ENCODE measurements at regions not wholly inside any gene's neighbourhood (a gene's known extent, or its start where the extent isn't known, plus 50 kb on each side); places are given as distances from the start of the nearest gene placed in this dataset.

- no peak overlapping the region for H3K4me3 ChIP-seq (ENCODE audit: low read depth, low read length)
- DNase-seq (ENCODE audit: low read depth), result peak; percentile 4
These were observed 376.0 kb downstream of the C12orf75 start for GRCh38 chr12:105706321-105706972.

GRCh38 chr12:105706973-105707334, 376.5 kb downstream of the C12orf75 start:
- H3K4me3 ChIP-seq (ENCODE audit: low read depth, low read length), result no peak overlapping the region
- no peak for DNase-seq (ENCODE audit: low read depth)
- no peak for TF ChIP-seq CTCF (IDR thresholded peaks at IDR 0.05; ENCODE audit: insufficient read depth, low read length)

More at GRCh38 chr12:105706321-105706972, 376.0 kb downstream of the C12orf75 start:
- TF ChIP-seq CTCF (IDR thresholded peaks at IDR 0.05; ENCODE audit: insufficient read depth, low read length), result no peak

GRCh38 chr12:105713606-105714305, 383.3 kb downstream of the C12orf75 start:
- H3K4me3 ChIP-seq (ENCODE audit: low read depth, low read length), result no peak overlapping the region
- no peak for TF ChIP-seq CTCF (IDR thresholded peaks at IDR 0.05; ENCODE audit: insufficient read depth, low read length)
- no peak for DNase-seq (ENCODE audit: low read depth)

- no peak for TF ChIP-seq CTCF (IDR thresholded peaks at IDR 0.05; ENCODE audit: insufficient read depth, low read length)
- DNase-seq (ENCODE audit: low read depth), result no peak
- no peak overlapping the region for H3K4me3 ChIP-seq (ENCODE audit: low read depth, low read length)
These were observed 386.1 kb downstream of the C12orf75 start for GRCh38 chr12:105716621-105717020.

- H3K4me3 ChIP-seq (ENCODE audit: low read depth, low read length), result no peak overlapping the region
- no peak for DNase-seq (ENCODE audit: low read depth)
- TF ChIP-seq CTCF (IDR thresholded peaks at IDR 0.05; ENCODE audit: insufficient read depth, low read length), result no peak
These were observed 390.7 kb downstream of the C12orf75 start for GRCh38 chr12:105721051-105721825.

GRCh38 chr12:105721891-105722290, 391.4 kb downstream of the C12orf75 start:
- DNase-seq (ENCODE audit: low read depth), result no peak
- H3K4me3 ChIP-seq (ENCODE audit: low read depth, low read length), result no peak overlapping the region
- no peak for TF ChIP-seq CTCF (IDR thresholded peaks at IDR 0.05; ENCODE audit: insufficient read depth, low read length)

All from fibroblast of the aortic adventitia (primary cell).